Activated CD4-positive, CD25-positive, alpha-beta regulatory T cell (primary cell): ENCODE measurements at regions not wholly inside any gene's neighbourhood (a gene's known extent, or its start where the extent isn't known, plus 50 kb on each side); places are given as distances from the start of the nearest gene placed in this dataset.
"Not testable (repeated sequence)": the region's sequence is repeated elsewhere in the genome, so short reads cannot be mapped to it uniquely, and the experiment has no call there.

Source experiments
- DNase-seq, 4 experiments: peaks; one replicate each; lab custom pipeline; 2025; lab: John Stamatoyannopoulos, UW

DNA sequence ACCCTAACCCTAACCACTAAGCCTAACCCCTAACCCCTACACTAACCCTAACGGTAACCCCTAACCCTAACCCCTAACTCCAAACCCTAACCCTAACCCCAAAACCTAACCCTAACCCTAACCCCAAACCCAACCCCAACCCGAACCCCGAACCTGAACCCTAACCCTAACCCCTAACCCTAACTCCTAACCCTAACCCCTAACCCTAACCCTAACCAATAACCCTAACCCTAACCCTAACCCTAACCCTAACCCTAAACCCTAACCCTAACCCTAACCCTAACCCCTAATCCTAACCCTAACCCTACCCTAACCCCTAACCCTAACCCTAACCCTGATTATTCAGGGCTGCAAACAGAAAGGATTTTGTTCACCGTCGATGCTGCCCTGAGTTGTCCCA lies 144.6 kb upstream of the DUSP22 start:
- DNase-seq: not testable (repeated sequence)

DNA sequence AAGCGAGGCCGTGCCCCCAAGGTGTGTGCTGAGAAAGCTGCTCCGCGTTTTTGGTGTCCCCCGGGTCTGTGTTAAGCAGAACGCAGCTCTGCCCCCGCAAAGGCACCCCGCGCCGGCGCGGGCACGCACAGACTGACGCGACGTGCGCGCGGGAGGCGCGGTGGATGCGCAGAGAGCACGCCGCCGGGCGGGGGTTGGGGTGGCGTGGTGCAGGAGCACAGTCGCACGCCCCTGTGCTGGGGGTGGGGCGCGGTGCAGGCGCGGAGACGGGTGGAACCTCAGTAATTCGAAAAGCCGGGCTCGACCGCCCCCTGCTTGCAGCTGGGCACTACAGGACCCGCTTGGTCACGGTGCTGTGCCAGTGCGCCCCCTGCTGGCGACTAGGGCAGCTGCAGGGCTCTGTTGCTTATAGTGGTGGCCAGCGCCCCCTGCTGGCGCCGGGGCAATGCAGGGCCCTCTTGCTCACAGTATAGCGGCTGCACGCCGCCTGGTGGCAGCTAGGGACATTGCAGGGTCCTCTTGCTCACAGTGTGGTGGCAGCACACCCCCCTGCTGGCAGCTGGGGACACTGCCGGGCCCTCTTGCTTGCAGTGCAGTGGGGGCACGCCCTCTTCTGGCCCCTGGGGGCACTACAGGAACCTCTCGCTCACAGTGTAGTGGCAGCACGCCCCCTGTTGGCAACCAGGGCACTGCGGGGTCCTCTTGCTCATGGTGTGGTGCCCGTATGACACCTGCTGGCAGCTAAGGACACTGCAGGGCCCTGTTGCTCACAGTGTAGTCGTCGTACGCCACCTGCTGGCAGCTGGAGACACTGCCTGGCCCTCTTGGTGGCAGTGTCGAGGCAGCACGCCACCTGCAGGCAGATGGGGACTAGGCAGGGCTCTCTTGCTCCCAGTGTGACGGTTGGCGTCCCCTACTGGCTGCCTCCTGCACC lies 144.0 kb upstream of the DUSP22 start:
- peak; percentile 20 to 66 (median 38) for DNase-seq

DNA sequence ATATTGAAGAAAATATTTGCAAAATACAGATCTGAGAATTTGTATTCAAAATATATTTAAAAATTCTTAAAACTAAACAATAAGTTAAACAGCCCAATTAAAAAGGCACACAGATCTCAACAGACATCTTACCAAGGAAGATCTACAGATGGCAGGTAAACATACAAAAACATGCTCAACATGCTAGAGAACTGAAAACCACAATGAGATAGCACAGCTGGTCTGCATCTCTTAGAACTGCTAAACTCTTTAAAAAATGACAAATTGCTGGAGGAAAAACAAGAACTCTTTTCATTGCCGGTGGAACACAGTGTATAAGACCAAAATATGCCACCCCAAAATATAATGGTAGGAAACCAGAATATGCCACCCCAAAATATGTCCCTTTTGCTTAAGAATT lies 142.1 kb upstream of the DUSP22 start:
- DNase-seq: not testable (repeated sequence)

DNA sequence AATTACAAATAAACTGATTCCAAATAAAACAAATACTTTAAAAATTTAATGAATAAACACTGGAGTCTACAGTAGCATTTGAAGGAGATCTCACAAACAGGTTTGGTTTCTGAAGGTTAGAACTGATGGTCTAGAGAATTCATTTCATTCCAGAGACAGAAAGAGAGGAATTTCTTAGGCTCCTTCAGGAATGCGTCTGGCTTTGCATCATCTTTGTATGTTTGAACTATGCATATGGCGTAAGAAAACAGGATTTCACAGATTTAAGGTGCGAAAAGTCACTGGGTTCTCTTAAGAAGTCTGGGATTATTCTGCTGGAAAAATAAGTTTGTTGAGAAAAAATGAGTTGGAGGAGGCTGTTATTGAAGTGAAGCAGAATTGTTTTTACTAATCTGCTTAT lies 139.9 kb upstream of the DUSP22 start:
- DNase-seq: not testable (repeated sequence)

DNA sequence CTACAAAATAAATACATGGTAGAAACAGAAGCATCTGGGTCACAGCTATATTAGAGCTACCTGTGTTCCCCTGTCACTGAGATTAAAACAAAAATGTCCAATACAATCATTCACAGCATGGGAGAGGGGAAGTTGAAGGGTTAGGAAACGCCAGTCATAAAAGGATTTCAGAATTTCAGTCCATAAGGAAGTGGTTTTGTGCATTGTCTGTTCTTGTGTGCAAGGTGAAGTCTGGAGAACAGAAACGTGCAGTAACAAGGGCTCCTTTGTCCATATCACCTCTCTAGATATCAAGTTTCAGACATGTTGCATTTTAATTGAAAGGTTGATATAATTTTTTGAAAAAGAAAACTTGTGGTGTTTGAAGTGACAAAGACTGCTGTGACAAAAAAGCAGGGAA lies 139.3 kb upstream of the DUSP22 start:
- DNase-seq: not testable (repeated sequence)

DNA sequence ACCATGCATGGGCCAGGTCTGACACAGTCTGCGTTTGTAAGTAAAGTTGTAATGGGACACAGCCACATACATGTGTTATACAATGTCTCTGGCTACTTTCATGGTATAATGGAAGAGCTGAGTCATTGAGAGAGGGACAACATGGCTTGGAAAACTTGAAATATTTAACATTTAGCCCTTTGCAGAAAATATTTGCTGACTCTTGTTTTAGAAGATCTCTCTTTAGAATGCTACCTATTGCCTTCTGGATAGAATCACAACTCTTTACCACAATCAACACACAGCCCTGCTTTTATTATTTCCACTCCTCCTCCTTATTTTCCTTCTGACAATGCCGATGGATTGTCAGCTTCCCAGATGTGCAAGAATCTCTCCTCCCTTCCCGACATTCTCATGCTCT lies 138.4 kb upstream of the DUSP22 start:
- not testable (repeated sequence) for DNase-seq

DNA sequence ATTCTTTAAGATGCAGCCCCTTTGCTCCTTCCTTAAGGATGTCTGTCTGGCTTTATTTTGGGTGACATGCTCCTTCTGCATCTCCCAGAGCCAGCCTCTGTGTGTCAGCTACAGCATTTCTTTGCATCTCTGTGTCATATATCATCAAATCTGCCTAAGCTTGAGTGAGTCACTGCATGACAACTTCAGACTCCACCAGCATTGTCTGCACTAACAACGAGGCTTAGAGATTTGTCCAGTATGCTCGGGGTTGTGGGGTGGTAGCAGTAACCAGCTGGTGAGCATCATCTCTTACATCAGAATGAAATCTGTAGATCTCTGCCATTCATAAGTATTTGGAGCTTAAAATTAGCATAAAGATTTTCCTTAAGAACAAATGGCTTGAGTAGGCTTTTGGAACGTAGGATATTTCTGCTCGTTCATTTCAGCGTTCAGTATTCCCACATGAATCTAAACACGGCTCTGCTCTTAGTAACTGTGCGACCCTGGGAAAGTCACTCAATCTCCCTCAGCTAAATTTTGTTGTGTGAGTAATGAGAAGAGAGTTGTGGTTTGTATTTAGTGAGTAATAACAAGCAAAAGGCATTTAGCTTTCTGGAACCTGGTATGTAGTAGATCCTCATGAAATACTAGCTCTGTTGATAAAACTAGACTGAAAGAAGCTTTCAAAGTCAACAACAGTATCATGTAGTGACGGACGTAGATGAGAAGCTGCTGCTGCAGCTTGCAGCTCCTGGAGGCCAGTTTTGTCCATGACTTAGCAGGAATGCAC lies 137.8 kb upstream of the DUSP22 start:
- DNase-seq: not testable (repeated sequence)

DNA sequence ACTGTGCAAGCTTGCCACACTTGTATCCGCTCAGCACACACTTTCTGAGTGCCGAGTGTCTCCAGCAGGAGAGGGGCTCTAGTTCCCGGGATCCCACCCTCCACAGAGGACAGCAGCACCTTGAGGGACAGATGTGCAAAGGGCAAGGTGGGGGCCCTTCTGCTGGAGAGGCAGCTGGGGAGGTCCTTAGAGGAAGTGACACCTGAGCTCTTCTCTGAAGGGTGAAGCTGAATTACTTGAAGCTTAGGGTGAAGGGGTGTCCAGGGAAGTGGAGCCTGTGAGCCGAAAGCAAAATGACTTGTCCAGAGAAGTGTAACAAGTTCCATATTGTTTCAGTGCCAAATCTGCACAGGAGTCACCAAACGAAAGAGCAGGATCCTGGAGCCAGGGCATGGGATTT lies 136.3 kb upstream of the DUSP22 start:
- no peak for DNase-seq

DNA sequence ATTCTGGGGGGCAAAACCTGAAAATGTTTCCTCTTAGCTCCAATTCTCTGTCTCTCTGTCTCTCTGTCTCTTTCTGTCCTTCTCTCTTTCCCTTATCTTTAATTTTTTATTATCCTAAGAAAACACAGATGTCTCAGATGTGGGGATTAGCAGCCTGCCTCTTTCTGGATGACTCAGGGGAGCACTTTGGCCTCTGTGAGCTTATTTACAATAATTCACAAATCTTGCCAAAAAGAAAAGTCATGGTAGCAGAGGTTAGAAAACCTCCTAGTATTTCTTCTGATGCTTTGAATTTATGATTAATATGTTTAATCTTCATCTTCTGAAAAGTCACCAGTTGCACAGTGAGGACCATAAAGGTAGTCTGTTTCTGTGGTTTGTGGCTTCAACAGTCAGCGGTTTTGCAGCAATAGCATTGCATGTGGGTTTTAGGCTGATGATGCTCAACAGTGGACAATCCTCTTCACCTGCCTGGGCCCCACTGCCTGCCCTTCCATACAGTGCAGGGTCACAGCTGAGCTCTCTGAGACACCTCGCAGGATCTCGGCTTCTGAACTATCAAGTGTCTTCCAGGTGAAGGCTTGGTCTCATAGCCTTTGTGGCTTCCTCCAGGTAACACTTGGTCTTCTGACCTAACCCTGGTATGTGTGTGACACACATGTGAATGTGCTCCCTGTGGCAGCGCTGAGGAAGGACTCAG lies 135.7 kb upstream of the DUSP22 start:
- not testable (repeated sequence) for DNase-seq

DNA sequence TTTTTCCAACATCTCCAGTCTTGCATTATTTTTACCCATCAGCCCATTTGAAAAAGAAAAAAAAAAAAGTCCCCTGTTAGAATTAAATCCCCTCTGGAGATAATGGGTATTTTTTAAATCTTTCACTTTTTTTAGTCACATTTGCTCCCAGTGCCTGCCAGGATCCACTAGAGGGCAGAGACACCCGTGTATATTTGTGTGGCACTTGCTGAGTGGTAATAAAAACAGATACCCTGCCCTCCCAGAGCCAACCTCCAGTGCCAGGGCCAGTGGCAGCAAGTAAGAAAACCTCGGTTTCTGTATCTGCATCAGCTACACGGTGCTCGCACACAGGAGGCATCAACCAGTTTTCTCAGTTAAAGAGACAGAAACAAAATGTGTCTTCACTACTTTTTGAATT lies 135.1 kb upstream of the DUSP22 start:
- not testable (repeated sequence) for DNase-seq

DNA sequence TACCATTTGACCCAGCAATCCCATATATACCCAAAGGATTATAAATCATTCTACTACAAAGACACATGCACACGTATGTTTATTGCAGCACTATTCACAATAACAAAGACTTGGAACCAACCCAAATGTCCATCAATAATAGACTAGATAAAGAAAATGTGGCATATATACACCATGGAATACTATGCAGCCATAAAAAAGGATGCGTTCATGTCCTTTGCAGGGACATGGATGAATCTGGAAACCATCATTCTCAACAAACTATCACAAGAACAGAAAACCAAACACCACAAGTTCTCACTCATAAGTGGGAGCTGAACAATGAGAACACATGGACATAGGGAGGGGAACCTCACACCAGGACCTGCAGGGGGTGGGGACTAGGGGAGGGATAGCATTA lies 130.6 kb upstream of the DUSP22 start:
- DNase-seq: not testable (repeated sequence)

DNA sequence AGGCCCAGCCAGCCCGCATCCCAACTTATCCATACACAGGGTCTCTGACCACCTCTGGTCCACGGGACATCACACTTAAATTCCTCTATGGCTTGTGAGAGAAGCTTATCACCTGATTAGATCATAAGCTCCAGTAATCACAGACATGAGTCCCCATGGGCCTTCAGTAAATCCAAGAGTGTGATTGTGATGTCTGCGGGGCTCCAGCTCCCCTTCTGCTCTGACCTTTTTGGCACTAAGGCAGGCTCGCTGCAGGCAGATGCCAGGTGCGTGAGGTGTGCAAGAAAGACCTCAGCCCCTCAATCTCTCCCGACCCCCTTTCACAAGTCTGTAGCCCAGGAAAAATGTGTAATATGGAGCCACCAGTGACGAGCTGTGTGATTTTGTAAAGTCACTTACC lies 127.6 kb upstream of the DUSP22 start:
- DNase-seq: no peak

DNA sequence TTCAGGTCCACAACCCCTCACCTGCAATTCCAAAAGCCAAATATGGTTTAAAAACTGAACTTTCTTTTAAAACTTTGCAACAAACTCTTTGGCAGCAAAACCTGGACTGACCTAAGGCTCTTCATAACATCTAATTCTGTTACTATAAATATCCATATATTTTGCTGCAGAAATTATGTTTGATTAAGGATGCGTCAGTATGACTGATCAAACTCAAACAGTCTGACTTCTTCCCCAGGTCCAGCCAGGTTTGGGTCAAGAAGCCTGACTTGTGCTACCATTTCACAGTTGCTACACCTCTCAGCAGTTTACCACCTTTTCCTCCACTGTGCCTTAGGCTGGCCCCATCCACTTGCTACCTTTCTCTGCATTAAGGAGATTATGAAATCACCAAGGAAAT lies 127.0 kb upstream of the DUSP22 start:
- DNase-seq: no peak

DNA sequence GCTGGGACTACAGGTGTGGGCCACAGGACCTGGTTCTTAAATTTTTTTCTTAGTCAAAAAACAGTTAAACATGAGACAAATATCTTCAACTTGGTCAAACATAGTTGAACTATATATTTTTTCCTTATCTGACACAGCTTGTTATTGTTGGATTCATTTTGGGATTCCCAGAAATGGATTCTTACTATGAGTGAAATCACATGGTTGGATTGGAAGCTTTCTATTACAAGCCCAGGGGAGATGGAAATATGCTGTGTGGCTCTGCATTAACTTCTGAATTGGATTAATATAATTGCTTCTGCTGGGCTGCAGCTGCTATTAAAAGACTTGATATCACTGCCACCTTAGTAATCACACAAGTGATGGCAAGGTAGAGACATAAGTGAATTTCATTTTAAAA lies 126.4 kb upstream of the DUSP22 start:
- no peak for DNase-seq

DNA sequence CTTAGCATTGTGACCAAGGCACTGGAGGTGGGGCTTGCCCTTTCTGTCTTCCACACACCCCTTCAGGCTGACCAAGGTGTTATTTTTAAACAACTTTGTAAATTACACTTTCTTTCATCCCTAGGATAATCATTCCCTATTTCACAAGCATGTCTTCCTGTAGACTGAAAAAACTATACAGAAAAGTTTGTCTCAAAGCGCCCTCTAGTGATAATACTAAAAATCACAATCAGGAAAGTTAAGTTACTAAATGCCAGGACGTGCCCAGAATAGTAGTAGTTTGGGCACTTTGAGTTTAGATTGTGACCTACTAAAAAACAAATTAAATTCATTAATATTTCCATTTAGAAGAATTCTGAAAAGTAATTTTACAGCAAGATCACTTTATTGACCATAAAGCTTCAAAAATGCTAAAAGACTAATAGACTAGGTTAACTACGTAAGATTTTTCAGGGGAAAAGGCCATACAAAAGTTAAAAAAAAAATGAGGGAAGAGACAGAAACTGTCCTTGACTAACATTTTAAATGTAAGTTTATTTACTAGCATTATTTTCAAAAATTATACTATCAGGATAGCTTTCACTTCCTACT lies 123.3 kb upstream of the DUSP22 start:
- no peak for DNase-seq

DNA sequence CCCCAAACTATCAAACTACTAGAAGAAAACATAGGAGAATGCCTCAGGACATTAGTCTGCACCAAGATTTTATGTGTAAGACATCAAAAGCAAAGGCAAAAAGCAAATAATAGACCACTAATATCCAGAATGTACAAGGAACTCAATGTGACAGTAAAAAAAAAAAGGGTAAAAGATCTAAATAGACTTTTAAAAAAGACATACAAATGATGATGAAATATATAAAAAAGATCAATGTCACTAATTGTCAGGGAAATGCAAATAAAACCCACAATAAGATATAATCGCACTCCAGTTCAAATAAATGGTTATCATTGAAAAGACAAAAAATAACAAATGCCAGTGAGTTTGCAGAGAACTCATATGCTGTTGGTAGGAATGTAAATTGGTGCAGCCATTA lies 118.3 kb upstream of the DUSP22 start:
- no peak for DNase-seq

DNA sequence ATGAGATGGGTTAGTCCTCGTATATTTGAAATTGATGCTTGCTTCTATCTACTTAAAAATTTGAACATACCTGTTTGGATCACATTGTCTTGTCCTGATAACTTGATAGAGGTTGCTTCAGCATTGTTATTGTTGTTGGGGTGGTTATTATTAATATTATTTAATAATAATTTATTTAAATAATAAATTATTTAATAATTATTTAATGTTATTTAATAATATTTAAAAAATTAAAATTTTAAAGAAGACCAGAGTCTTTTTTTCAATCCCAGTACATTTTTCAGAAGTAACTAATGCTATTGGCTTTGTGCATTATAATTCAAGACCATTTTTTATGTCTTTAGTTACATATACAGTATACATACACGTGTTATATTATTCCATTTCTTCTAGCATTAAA lies 116.6 kb upstream of the DUSP22 start:
- no peak for DNase-seq

DNA sequence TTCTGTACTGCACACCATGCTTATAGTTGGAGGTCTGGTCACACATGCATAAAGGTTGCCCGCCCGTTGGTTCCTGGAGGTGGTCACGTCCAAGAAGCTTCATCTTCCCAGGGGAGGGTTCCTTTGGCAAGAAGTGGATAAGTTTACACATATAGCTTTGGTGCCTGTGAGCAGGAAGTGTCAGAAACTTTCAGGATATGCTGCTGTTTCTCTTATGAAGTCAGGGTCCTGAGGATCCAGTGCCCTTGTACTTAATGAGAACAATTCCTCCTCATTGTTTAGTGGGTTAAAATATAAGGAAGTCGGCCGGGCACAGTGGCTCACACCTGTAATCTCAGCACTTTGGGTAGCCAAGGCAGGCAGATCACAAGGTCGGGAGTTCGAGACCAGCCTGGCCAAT lies 115.5 kb upstream of the DUSP22 start:
- DNase-seq: no peak

DNA sequence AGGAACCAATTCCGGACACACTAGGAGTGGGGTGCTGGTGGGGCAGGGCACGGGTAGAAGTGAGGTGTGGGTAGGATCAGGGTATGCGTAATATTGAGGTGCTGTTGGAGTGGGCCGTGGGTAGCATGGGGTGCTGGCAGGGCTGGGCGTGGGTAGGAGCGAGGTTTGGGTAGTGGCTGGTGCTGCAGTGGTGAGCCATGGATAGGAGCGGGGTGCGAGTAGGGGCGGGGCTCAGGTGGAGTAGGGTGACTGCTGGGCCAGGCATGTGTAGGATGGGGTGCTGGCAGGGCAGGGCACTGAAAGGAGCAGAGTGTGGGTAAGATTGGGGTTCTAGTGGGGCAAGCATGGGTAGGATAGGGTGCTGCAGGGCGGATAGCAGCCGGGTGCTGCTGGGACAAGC lies 114.2 kb upstream of the DUSP22 start:
- no peak for DNase-seq

DNA sequence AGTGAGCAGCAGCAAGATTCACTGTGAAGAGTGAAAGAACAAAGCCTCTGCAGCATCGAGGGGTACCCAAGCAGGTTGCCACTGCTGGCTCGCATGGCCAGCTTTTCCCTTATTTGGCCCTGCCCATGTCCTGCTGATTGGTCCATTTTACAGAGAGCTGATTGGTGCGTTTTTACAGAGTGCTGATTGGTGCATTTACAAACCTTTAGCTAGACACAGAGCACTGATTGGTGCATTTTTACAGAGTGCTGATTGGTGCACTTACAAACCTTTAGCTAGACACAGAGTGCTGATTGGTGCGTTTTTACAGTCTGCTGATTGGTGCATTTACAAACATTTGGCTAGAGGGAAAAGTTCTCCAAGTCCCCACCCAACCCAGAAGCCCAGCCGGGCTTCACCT lies 113.4 kb upstream of the DUSP22 start:
- DNase-seq: not testable (repeated sequence)

DNA sequence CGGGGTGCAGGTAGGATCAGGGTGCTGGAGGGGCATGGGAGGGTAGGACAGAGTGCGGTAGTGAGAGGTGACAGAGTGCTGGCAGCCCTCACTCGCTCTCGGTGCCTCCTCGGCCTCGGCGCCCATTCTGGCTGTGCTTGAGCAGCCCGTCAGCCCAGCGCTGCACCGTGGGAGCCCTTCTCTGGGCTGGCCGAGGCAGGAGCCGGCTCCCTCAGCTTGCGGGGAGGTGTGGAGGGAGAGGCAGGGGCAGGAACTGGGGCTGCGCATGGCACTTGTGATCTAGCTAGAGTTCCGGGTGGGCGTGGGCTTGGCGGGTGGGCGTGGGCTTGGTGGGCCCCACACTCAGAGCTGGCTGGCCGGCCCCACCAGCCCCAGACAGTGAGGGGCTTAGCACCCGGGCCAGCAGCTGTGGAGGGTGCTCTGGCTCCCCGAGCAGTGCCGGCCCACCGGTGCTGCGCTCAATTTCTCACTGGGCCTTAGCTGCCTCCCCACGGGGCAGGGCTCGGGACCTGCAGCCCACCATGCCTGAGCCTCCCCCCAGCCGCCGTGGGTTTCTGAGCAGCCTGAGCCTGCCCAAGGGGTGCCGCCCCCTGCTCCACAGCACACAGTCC lies 112.8 kb upstream of the DUSP22 start:
- DNase-seq: no peak
